ENCODE measurements at regions not wholly inside any gene's neighbourhood (a gene's known extent, or its start where the extent isn't known, plus 50 kb on each side); places are given as distances from the start of the nearest gene placed in this dataset.

- no peak for DNase-seq (ENCODE audit: low spot score)
These were observed 171.4 kb downstream of the SUCLA2 start for GRCh38 chr13:47829690-47830089.

GRCh38 chr13:47826471-47826870 lies 174.6 kb downstream of the SUCLA2 start:
- DNase-seq (ENCODE audit: low spot score), result no peak

GRCh38 chr13:47822036-47822435 lies 179.0 kb downstream of the SUCLA2 start:
- no peak for DNase-seq (ENCODE audit: low spot score)

GRCh38 chr13:47816831-47817230 lies 184.2 kb downstream of the SUCLA2 start:
- DNase-seq (ENCODE audit: low spot score), result no peak

- no peak for DNase-seq (ENCODE audit: low spot score)
These were observed 187.4 kb downstream of the SUCLA2 start for GRCh38 chr13:47813718-47814117.

GRCh38 chr13:47809411-47809810 lies 191.7 kb downstream of the SUCLA2 start:
- DNase-seq (ENCODE audit: low spot score), result no peak

GRCh38 chr13:47803131-47803530 lies 197.9 kb downstream of the SUCLA2 start:
- DNase-seq (ENCODE audit: low spot score), result no peak

GRCh38 chr13:47801555-47801954 lies 199.5 kb downstream of the SUCLA2 start:
- DNase-seq (ENCODE audit: low spot score), result no peak

GRCh38 chr13:47800593-47800992 lies 200.5 kb downstream of the SUCLA2 start:
- DNase-seq (ENCODE audit: low spot score), result no peak

GRCh38 chr13:47798906-47799305 lies 202.2 kb downstream of the SUCLA2 start:
- no peak for DNase-seq (ENCODE audit: low spot score)

- no peak for DNase-seq (ENCODE audit: low spot score)
These were observed 202.9 kb downstream of the SUCLA2 start for GRCh38 chr13:47798194-47798593.

GRCh38 chr13:47796816-47797215 lies 204.3 kb downstream of the SUCLA2 start:
- no peak for DNase-seq (ENCODE audit: low spot score)

GRCh38 chr13:47794963-47795362 lies 206.1 kb downstream of the SUCLA2 start:
- DNase-seq (ENCODE audit: low spot score), result no peak

GRCh38 chr13:47790755-47791154 lies 210.3 kb downstream of the SUCLA2 start:
- no peak for DNase-seq (ENCODE audit: low spot score)

- no peak for DNase-seq (ENCODE audit: low spot score)
These were observed 212.2 kb downstream of the SUCLA2 start for GRCh38 chr13:47788844-47789243.

GRCh38 chr13:47774671-47774994 lies 226.4 kb downstream of the SUCLA2 start:
- no peak for DNase-seq (ENCODE audit: low spot score)

- no peak for DNase-seq (ENCODE audit: low spot score)
These were observed 236.3 kb downstream of the SUCLA2 start for GRCh38 chr13:47764817-47765216.

GRCh38 chr13:47757466-47758080 lies 243.5 kb downstream of the SUCLA2 start:
- no peak for DNase-seq (ENCODE audit: low spot score)

GRCh38 chr13:47747901-47748300 lies 253.2 kb downstream of the SUCLA2 start:
- DNase-seq (ENCODE audit: low spot score), result no peak

GRCh38 chr13:47726394-47726793 lies 274.7 kb downstream of the SUCLA2 start:
- DNase-seq (ENCODE audit: low spot score), result no peak

GRCh38 chr13:47723898-47724297 lies 277.2 kb downstream of the SUCLA2 start:
- no peak for DNase-seq (ENCODE audit: low spot score)

GRCh38 chr13:47719164-47719563 lies 281.9 kb downstream of the SUCLA2 start:
- no peak for DNase-seq (ENCODE audit: low spot score)

- DNase-seq (ENCODE audit: low spot score), result no peak
These were observed 282.5 kb downstream of the SUCLA2 start for GRCh38 chr13:47718556-47718955.

GRCh38 chr13:47708386-47708785 lies 292.7 kb downstream of the SUCLA2 start:
- no peak for DNase-seq (ENCODE audit: low spot score)

GRCh38 chr13:47707414-47707813 lies 293.7 kb downstream of the SUCLA2 start:
- no peak for DNase-seq (ENCODE audit: low spot score)
